ENCODE measurements at regions not wholly inside any gene's neighbourhood (a gene's known extent, or its start where the extent isn't known, plus 50 kb on each side); places are given as distances from the start of the nearest gene placed in this dataset.

DNA sequence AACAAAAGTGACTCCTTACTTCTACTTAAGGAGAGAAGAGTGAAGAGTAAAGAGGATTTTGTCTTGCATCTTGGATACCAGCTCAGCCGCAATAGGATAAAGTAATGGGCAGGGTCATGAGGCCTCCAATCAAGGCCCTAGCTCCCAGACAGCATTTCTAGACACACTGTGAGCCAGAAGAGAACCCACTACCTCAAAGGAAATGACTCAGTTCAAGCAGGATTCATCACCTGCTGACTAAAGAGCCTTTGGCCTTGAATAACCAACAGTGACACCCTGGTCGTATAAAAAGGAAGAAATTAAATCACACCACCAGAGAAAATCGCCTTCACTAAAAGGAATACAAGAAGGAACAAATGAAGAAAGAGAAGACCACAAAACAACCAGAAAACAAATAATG is 416.1 kb downstream of the PCDH18 start:
- no peak for TF ChIP-seq CTCF (IDR thresholded peaks at IDR 0.05; ENCODE audit: low read depth, low read length, poor library complexity, severe bottlenecking)
- TF ChIP-seq EZH2phosphoT487 (IDR thresholded peaks at IDR 0.05; ENCODE audit: borderline replicate concordance, low read length) = no peak
